IMR-90 (cell line): ENCODE measurements at regions not wholly inside any gene's neighbourhood (a gene's known extent, or its start where the extent isn't known, plus 50 kb on each side); places are given as distances from the start of the nearest gene placed in this dataset.

Experiments used
- ATAC-seq: fragments of 200-7000 bp; cut with Tn5 transposase; 2 replicates; pipeline ENCODE4 v1.9.1; 2020; ENCODE audit warnings: low read depth, mild to moderate bottlenecking, moderate library complexity
- BruUV-seq: library from RNA; stranded (reverse); fragments of 400-500 nt; replicated peaks from 2 replicates; lab custom pipeline; 2021; lab: Mats Ljungman, UMichigan
- CTCF ChIA-PET: fragments of 300-600 bp; formaldehyde crosslinking; extraction: SDS; loops from one replicate; lab custom pipeline; 2021; ENCODE audit warnings: antibody characterized with exemption; lab: Yijun Ruan, JAX
- POLR2A ChIA-PET: fragments of 300-600 bp; sonication (Branson Sonifier 250); formaldehyde crosslinking; loops from one replicate; lab custom pipeline; 2022; ENCODE audit warnings: antibody characterized with exemption; ENCODE audit not compliant: unreplicated experiment; lab: Charles Lee
- DNase-seq: peaks from one replicate; pipeline ENCODE4 v3.0.0; 2013
- H2AFZ ChIP-seq: replicated peaks from 2 replicates; pipeline ENCODE3; 2013; ENCODE audit warnings: low read length, mild to moderate bottlenecking; ENCODE audit not compliant: poor library complexity
- H2AK5ac ChIP-seq: 2 replicates; pipeline ENCODE4 v1.6.1; 2013; ENCODE audit warnings: low read depth, low read length, inconsistent platforms
- H2AK9ac ChIP-seq: replicated peaks from 2 replicates; pipeline ENCODE3; 2013; ENCODE audit warnings: mild to moderate bottlenecking, low read depth, low read length, moderate library complexity; ENCODE audit not compliant: poor library complexity
- H2BK120ac ChIP-seq: 2 replicates; pipeline ENCODE4 v1.6.1; 2013; ENCODE audit warnings: low read depth, low read length, inconsistent platforms
- H2BK15ac ChIP-seq: 3 replicates; pipeline ENCODE4 v1.6.1; 2013; ENCODE audit warnings: low read depth, low read length, inconsistent platforms
- H2BK20ac ChIP-seq: 2 replicates; pipeline ENCODE4 v1.6.1; 2013; ENCODE audit warnings: low read depth, mild to moderate bottlenecking, inconsistent platforms, low read length, moderate library complexity
- H2BK5ac ChIP-seq: 2 replicates; pipeline ENCODE4 v1.6.1; 2013; ENCODE audit warnings: mild to moderate bottlenecking, low read depth, low read length, inconsistent platforms; ENCODE audit not compliant: poor library complexity, severe bottlenecking
- H3K14ac ChIP-seq: replicated peaks from 2 replicates; pipeline ENCODE4 v1.6.1; 2013; ENCODE audit warnings: low read depth, low read length, inconsistent platforms
- H3K18ac ChIP-seq: 2 replicates; pipeline ENCODE4 v1.6.1; 2013; ENCODE audit warnings: low read depth, low read length, control low read depth
- H3K23ac ChIP-seq: 2 replicates; pipeline ENCODE4 v1.6.1; 2013; ENCODE audit warnings: low read depth, low read length, inconsistent platforms
- H3K27ac ChIP-seq: 2 replicates; pipeline ENCODE4 v1.5.1; 2013; ENCODE audit warnings: mild to moderate bottlenecking, control low read depth, low read length; ENCODE audit not compliant: insufficient read depth
- H3K27me3 ChIP-seq: 2 replicates; pipeline ENCODE4 v1.6.1; 2013; ENCODE audit warnings: low read length; ENCODE audit not compliant: control insufficient read depth, insufficient read depth
- H3K36me3 ChIP-seq: 2 replicates; pipeline ENCODE4 v1.6.1; 2013; ENCODE audit warnings: low read length, mixed read lengths; ENCODE audit not compliant: control insufficient read depth, insufficient read depth
- H3K4ac ChIP-seq: 2 replicates; pipeline ENCODE4 v1.6.1; 2013; ENCODE audit warnings: low read depth, low read length, inconsistent platforms
- H3K4me1 ChIP-seq: 2 replicates; pipeline ENCODE4 v1.6.1; 2013; ENCODE audit warnings: low read length, mixed read lengths; ENCODE audit not compliant: control insufficient read depth, insufficient read depth
- H3K4me2 ChIP-seq: 2 replicates; pipeline ENCODE4 v1.6.1; 2013; ENCODE audit warnings: low read depth, mild to moderate bottlenecking, control low read depth, low read length, moderate library complexity
- H3K4me3 ChIP-seq: 2 replicates; pipeline ENCODE4 v1.5.1; 2013; ENCODE audit warnings: low read depth, mild to moderate bottlenecking, control low read depth, low read length, moderate library complexity; ENCODE audit not compliant: insufficient read depth
- H3K56ac ChIP-seq: 2 replicates; pipeline ENCODE4 v1.6.1; 2013; ENCODE audit warnings: low read length, inconsistent platforms; ENCODE audit not compliant: insufficient read depth; ENCODE audit errors: extremely low read depth
- H3K79me1 ChIP-seq, 2 experiments: 2 replicates each; pipeline ENCODE4 v1.6.1; 2013; ENCODE audit warnings: low read length in 2 of 2, inconsistent platforms in 1 of 2, low read depth in 1 of 2
- H3K9ac ChIP-seq: 2 replicates; pipeline ENCODE4 v1.6.1; 2013; ENCODE audit warnings: low read depth, low read length, control low read depth
- H3K9me1 ChIP-seq: 2 replicates; pipeline ENCODE4 v1.6.1; 2013; ENCODE audit warnings: low read length, inconsistent platforms; ENCODE audit not compliant: insufficient read depth
- H3K9me3 ChIP-seq: 2 replicates; pipeline ENCODE4 v1.6.1; 2013; ENCODE audit warnings: low read length; ENCODE audit not compliant: control insufficient read depth, insufficient read depth
- H4K20me1 ChIP-seq: 2 replicates; pipeline ENCODE4 v1.6.1; 2013; ENCODE audit warnings: low read length, inconsistent platforms; ENCODE audit not compliant: insufficient read depth
- H4K5ac ChIP-seq: 2 replicates; pipeline ENCODE4 v1.6.1; 2013; ENCODE audit warnings: mild to moderate bottlenecking, low read depth, low read length, control low read depth
- H4K8ac ChIP-seq, 2 experiments: 2 replicates each; pipeline ENCODE4 v1.6.1; 2013; ENCODE audit warnings: low read depth in 2 of 2, low read length in 2 of 2, control low read depth in 1 of 2, inconsistent platforms in 1 of 2
- H4K91ac ChIP-seq: 2 replicates; pipeline ENCODE4 v1.6.1; 2013; ENCODE audit warnings: low read depth, low read length, inconsistent platforms; ENCODE audit not compliant: insufficient read depth
- CEBPB ChIP-seq: IDR thresholded peaks from 2 replicates; pipeline ENCODE4 v1.6.1; 2012; ENCODE audit warnings: low read depth, low read length, improper control_type of control experiment
- WGBS, 2 experiments: methylation state at CpG; one replicate each; pipeline versions ENCODE4 v1.1.5 to v1.1.7; 2013; ENCODE audit warnings: missing lambda C conversion rate in 2 of 2; ENCODE audit not compliant: insufficient read length in 1 of 2; ENCODE audit errors: extremely low coverage in 2 of 2; 5-methylcytosine and 5-hydroxymethylcytosine counted together
- dilution Hi-C: fragments of 300-500 bp; cut with HindIII; formaldehyde crosslinking; loops from one replicate; pipeline ENCODE4 v1.14.3; 2018; ENCODE audit warnings: low sequenced_read_pairs; ENCODE audit not compliant: unreplicated experiment
- in situ Hi-C: fragments of 300-500 bp; cut with MboI; formaldehyde crosslinking; loops from 3 replicates; pipeline ENCODE4 v1.14.3; 2019; ENCODE audit warnings: low sequenced_read_pairs, inconsistent platforms, mixed read lengths
- intact Hi-C: fragments of 100-400 bp; cut with micrococcal nuclease; formaldehyde crosslinking; loops from 2 replicates; pipeline ENCODE4 v1.10.0; 2022
- TF ChIP-seq, protein P1 (sequence below): fragments of 150-350 bp; IDR thresholded peaks from 2 replicates; pipeline ENCODE4 v1.6.1; 2017; ENCODE audit warnings: mild to moderate bottlenecking, antibody characterized with exemption, low read length, low read depth

- no TSS peak for BruUV-seq
- Histone ChIP-seq H4K91ac (no peak overlapping the region), H3K56ac (no peak overlapping the region), H3K4ac (no peak overlapping the region), H2AK5ac (no peak overlapping the region), H3K18ac (no peak overlapping the region), H2BK120ac (no peak overlapping the region), H3K9me1 (no peaks in the 10 kb centered on the region; the same call in 1 of the 2 replicates), H3K14ac (no peak overlapping the region), H2BK5ac (no peak overlapping the region), H2AFZ (no peak overlapping the region), H4K20me1 (no peaks in the 10 kb centered on the region), H4K8ac (no peak overlapping the region), H2AK9ac (no peak overlapping the region), H3K27ac (no peak overlapping the region), H3K9ac (no peak overlapping the region), H2BK20ac (no peak overlapping the region), H3K79me1 (no peaks in the 10 kb centered on the region), H4K5ac (no peak overlapping the region), H2BK15ac (no peak overlapping the region), H3K23ac (peak overlapping the region; percentile 2; the same call in 1 of the 2 replicates), H3K4me3 (no peak overlapping the region), H3K27me3 (peaks cover 4% of the 10 kb centered on the region; the same call in 1 of the 2 replicates), H3K9me3 (no peaks in the 10 kb centered on the region), H3K36me3 (no peaks in the 10 kb centered on the region), H3K4me1 (peaks cover 2% of the 10 kb centered on the region; the same call in 1 of the 2 replicates), H3K4me2 (no peak overlapping the region)
- dilution Hi-C loops (no loop called here), in situ Hi-C loops (no loop called here), intact Hi-C loops (no loop called here)
- no CpG with 5 or more reads among the region's 3 CpGs for WGBS, 2 experiments
- POLR2A ChIA-PET = no interaction called here
- DNase-seq = peak; percentile 87
- peak; percentile 61 for ATAC-seq
- CTCF ChIA-PET = no interaction called here
- 0 out of 2 replicates have a peak, but pooled peaks have one; percentile 3 for TF ChIP-seq CEBPB
- TF ChIP-seq, protein P1, sequence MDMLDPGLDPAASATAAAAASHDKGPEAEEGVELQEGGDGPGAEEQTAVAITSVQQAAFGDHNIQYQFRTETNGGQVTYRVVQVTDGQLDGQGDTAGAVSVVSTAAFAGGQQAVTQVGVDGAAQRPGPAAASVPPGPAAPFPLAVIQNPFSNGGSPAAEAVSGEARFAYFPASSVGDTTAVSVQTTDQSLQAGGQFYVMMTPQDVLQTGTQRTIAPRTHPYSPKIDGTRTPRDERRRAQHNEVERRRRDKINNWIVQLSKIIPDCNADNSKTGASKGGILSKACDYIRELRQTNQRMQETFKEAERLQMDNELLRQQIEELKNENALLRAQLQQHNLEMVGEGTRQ = no peak
Observed at GRCh38 chr3:124676236-124676635, 54.0 kb upstream of the UMPS start.
